Islet of Langerhans (tissue), 1 donor: ENCODE measurements at regions not wholly inside any gene's neighbourhood (a gene's known extent, or its start where the extent isn't known, plus 50 kb on each side); places are given as distances from the start of the nearest gene placed in this dataset.

Experiments
- FAIRE-seq: peaks from one replicate; lab custom pipeline; 2011; peaks lifted over from hg19 to GRCh38; lab: Jason Lieb, UNC

DNA sequence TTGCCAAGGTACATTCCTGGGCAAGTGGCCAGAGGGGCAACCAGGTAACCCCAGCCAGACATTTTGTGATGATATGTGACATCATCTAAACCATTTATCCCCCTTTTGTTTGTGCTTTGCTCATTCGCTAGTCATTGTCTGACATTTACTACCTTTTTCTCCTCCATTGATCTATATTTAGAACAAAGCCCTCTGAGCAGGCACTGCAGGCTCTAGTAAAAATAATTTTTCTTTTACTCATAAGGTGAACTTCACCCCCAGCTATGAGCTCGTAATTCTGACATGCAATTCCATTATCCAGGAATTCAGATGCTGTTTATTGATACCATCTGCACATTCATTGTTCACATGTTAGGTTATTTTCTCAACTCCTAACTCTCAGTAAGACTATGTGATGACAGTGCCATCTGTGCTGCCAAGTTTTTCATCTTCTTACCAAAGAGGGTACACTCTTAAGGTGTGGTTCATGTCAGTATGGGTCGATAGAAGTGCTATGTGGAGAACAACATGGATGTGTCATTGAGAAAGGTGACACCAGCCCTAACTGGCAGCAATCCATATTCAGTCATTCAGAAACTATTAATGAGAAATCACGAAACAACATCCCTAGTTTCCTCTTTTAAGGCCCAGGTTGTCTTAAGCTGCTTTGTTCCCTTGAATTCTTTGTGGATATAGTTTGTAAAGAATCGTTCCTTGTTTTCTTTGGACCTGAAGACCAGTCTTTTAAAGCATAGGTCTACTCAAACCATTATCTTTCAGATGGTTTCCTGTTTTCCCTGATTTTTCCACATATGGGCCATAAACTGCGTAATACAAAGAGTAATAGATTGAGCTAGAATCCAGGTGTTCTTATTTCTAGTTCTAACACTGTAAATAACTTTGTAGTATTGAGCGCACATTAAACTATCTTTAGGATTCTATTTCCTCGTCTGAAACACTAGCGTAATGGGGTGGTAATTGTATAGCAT lies 978.1 kb upstream of the CDH2 start:
- FAIRE-seq, result no peak

DNA sequence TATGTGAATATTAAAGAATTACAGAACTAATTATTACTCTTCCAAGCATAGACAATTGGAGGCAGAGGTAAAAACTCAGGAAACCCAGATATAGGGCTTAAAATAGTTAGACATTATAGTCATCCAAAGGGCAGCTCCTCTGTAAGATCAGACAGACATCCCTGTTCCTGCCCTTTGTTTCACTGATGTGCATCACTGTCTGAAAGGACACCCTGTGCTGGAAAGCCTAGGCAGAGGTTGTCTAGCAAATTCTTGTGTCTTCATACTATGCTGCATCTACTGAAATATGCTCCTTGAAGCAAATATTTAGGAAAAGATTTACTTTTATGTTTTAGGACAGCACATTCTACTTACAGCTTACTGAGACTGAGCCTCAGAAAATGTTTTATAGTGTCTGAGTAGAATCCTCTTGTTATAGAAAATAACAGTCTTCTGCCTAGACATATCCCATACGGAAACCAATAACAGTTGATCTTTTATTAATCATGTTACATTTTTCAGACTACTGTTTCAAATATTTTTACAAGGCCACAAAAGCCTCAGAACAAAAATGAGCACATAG lies 977.3 kb upstream of the CDH2 start:
- FAIRE-seq, result no peak

DNA sequence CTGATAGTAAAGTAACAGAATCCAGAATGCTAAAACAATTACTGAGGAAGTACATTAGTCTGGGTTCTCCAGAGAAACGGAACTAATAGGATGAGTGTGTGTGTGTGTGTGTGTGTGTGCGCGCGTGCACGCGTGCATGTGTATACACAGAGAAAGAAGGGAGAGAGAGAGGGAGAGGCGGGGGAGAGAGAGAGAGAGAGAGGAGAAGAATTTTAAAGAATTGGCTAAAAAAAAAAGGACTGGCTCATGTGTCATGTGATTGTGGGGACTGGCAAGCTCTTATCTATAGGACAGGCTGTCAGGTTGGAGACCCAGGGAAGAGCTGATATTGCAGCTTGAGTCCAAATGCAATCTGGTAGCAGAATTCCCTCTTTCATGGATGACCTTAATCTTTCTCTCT lies 976.2 kb upstream of the CDH2 start:
- no peak for FAIRE-seq

DNA sequence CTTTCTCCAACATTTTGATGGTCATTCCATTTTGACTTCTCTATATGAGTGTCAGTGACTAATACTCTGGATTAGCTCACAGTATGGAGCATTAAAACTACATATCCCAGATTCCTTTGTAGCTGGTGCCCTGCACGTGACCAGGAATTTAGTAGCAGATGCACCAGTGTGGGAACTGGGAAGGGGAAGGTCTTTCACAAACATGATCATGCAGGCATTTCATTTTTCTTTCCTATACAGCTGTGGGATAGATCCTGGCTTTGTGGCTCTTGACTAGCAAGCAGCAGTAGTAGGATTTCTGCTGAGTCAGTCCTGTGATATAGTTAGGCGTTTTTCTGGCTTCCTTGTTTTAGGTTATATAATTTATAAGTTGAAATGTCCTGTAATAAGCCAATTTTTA lies 971.0 kb upstream of the CDH2 start:
- no peak for FAIRE-seq

DNA sequence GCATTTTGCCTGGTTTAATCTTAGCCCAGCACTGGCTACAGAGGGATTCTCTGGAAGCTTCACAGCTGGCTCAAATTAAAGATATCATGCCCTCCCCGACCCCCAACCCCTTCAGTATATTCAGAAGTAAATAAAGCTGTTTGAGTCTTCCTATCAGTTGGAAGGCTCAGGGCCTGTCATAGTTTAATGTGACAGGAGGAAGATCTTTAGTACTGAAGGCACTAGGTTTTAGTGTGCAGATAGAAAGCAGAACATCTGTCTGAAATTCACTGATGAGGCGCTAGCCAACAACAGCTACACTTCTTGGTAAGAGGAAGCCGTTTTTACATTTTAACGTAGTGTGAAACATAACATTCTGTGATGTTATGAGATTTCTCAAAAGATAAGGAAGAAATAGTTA lies 969.1 kb upstream of the CDH2 start:
- no peak for FAIRE-seq

DNA sequence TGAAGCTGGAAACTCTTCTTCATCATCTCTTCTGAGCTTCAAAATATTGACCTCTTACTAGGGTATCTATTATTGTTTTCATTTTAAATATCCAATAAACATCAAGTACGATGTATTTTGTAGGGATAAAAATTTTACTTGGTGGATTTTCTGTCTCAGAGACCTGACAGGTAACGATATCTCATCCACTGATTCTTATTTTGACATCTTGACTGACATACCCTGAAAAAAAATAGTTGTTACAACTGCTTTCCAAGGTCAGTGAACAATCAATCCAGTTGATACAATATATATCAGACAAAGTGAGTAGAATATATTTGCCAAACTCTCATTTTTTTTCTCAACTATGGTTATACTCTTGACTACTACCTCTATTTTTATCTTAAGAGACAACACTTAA lies 963.7 kb upstream of the CDH2 start:
- FAIRE-seq, result no peak

DNA sequence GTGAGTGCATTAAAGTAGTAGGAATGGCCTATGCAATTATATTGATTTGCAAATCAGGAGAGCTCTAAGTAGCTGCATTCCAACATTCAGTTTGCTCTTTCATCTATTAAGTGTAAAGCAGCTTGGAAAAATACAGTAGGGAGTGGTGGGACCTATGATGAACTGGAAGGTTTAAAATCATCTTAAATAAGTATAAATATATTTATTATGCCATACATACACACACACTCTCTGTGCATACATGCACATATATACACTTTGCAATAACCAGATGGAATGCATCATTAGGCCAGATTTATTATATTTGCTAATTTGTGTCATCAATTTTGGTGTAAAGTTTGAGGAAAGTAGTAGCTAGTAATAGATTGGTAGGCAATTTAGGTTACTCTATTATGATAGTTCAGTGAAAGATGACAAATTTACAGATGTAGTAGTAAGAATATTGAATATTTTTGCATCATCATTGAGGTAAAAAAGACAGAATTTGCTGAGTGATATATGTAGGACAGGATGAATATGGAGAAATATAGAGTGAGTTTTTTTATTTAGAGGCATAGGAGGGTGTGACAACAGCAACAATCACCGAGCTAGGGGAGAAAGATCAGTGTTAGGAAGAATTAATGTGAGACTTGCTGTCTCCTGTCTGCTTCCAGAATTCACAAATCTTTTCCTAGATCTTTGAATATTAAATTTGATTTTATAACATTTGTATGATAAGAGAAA lies 961.0 kb upstream of the CDH2 start:
- FAIRE-seq, result no peak

DNA sequence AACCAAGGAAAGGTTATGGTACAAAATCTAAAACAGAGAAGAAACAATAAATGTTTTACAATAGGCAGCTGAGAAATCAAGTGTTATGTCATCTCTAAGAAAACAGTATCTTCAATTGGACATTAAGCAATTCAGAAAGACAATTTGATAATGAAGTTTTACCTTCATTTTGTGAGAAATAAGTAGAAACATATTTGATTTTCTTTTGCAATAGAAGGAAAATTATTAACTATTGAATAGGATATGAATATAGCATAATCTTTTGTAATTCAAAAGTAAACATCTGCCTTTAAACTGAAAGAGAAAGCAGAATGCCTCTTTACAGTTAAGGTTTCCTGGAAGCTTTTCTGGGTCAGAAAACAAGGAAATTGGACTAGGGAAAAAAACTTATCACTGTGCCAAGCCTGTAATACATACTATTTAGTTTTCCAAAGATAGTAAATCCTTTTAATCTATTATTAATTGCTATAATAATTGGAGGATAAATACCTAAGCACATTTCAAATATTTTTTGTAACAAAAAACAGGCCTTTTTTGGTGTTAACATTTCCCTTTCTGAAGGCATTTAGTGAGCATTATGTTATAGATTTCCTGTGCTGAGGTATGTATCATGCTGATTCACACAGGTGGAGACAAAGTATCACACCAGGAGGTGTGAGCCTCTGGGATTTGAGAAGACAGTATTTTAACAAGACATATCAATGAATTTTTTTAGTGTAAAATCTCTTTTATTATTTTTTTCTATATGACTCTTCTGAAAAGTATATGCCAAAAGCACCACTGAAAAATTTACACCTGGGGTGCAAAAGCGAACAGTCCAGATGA lies 947.0 kb upstream of the CDH2 start:
- no peak for FAIRE-seq

DNA sequence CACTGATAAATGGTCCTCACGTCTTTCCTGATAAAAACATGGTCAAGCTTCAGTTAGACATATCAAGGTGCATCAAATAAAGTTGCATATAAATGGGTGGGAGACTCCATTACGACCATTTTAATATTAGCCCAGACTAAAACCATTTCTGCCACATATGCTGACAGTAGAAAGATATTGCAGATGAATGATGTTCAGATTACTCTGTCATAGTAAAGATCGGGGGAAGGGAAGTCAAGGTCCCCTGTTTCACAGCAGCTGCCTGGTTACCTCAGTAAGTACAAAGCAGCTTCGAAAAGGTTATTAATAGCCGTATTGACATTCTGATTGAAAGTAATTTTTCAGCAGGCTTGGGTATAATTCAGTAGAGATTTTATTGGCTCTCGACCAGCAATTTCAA lies 927.7 kb upstream of the CDH2 start:
- FAIRE-seq, result no peak

DNA sequence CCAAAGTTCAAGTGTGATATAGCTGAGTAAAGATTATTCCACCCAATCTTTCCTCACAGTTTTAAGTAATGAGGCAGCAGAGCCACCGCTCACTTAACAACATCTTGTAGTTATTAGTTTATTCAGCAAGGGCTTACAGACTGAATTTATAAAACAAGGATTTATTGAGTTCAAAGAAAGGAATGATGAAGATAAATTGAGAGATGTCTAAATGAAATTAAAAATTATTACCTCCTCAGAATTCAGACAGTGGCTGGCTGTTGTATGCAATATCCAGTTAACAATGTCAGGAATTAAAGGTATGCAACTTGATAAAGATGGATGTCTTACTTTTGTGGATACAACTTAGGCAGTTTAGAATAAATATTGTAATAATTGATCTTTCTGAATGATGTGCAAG lies 927.3 kb upstream of the CDH2 start:
- FAIRE-seq, result no peak

DNA sequence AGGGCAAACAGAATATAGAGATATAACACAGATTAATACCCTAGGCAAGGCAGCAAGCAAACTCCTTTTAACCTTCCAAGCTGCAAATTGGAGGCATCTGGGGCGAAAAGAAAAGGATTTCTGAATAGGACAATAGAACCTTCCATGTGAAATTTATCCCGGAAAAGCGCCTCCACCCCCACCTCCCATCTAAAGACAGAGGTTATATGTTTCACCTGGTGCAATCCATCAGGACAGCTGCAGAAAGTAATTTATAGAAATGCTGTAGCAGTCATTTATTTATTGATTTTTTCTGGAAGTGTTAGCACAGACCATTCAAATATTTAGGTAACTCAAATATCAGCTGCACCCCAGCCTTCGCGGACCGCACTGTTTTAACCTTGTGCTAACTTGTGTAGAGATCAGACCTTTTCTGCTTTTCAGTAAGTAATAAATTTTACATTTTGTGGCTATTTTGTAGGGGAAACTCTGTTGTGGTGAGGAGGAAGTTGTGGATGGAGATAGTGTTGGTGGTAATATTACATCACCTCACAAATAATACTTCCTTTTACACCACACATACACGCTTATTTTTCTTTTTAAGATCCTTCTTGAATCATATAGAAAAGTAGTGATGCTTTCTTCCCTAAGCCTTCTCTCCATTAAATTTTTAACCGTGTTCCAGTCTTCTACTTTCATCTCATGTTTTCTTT lies 919.3 kb upstream of the CDH2 start:
- no peak for FAIRE-seq

DNA sequence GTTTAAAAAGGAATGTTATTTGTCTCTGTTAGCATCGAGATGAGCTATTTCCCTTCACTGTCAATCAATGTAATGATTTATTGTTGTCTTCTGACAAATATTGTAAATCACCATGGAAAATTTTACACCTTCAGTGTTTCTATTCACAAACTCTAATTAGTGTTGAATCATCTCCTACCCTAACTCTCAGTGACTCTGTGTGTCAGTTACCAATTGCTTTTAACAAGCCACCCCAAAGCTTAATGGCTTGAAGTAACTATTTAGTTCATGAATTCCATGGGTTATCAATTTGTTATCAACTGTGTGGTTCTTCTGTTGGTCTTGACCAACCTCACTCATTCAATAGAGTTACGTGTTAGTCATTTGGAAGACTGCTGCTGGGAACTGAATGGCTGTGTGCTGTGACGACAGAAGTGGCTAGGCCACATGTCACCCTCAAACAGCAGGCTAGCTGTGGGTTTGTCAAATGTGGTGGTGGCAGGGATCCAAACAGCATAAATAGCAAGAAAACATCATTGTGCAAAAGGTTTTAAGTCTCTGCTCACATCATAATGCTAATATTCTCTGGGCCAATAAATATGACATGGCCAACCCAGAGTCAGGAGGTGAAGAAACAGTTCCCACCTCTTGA lies 910.8 kb upstream of the CDH2 start:
- FAIRE-seq, result no peak

DNA sequence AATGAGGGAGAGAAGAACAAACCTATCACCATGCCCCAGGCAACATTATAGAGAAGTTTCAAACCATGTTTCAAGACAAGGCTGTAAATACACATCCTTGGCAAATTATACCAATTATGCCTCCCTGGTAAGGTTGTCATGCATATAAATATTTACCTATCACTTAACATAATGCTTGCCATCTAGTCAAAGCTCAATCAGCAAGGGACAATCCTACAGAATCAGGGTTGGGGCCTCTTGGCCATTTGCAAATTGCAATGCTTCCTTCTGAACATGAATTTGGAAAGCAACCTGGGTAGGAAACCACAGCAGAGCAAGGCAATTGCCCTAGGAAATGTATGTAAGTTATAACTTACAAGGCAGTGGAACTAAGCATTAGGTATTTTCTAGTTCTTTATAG lies 907.2 kb upstream of the CDH2 start:
- FAIRE-seq, result no peak

DNA sequence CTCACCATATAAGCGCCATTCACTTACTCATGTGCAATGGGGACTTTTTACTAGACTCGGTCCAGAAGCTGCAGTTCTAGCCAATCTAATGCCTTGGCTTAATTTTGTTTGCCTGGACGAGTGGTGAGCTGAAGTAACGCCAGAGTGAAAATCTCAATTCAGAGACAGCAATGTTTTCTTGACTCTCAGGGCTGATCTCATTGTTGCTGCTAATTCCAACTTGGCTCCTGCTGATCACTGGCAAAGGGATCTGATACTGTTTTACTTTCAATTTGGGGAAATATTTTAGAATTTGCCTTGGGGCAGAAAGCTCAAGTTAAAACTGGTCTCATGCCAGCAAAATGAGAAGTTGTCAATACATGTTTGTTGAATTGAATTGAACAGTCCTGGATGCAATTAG lies 906.6 kb upstream of the CDH2 start:
- FAIRE-seq, result no peak

DNA sequence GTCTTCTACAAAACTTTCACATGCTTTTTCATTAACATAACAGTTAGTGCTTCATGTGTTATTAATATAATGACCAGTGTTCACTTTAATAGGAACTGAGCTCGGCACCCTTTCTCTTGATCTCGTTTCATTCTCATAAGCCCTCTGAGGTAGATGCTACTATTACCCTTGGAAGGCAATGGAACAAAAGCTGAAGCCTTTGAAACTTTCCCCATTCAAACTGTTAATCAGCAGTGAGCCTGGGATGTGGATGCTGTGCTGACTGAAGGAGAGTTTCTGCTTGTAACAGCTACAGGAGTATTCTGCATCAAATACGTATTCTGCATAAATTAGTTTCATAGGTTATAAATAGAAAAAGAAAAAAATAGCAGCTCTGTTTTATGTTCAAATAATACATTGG lies 904.0 kb upstream of the CDH2 start:
- FAIRE-seq, result no peak

DNA sequence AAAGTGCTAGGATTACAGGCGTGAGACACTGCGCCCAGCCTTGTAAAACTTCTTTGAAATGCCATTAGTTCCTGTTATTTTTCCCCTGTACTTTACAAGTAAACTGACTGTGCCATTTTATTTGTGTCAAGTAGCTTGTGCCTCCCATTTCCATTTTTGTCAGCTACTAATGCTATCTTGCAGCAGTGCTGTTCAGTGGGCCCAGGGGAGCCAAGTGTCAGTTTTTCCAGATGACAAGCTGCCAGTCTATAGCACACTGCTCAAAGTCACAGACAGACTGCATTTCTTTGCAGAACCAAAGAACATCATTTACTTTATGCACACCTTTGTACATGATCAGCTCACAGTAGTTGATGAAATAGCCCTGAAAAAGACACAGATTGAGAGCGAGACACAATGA lies 901.3 kb upstream of the CDH2 start:
- no peak for FAIRE-seq

DNA sequence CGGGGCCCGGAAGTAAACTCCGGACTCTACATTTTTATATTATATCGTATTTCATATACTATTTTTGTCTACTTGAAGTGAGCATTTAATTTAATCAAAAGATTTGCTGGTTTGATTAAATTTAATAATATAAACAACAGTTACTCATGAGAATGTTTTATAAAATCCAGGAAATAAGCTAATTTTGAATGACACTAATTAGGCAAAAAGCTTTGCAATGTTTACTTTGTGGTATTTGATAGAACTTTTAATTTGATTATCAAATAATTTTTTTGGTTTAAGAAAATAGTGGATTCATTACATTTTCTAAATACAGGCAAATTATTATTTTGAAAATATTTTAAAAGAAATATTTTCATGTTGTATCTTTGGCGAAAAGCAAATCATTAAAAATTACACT lies 900.4 kb upstream of the CDH2 start:
- FAIRE-seq, result no peak

DNA sequence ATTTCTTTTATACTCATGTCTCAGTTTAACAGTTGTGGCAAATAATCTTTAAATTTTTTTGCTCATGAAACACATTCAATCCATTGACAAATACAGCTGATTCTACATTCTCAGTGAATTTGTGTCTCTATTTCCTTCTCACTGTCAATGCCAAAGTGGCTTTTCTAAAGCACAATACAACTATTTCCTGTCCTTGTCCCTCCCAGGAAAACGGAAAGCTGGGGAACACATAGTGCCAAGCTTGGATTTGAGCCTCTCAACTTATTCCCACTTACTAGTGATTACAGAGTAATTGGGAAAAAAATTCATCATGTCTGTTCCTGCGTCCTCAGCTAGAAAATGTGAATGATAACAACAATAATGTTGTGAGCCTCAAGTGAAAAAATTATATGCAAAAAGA lies 899.7 kb upstream of the CDH2 start:
- no peak for FAIRE-seq

DNA sequence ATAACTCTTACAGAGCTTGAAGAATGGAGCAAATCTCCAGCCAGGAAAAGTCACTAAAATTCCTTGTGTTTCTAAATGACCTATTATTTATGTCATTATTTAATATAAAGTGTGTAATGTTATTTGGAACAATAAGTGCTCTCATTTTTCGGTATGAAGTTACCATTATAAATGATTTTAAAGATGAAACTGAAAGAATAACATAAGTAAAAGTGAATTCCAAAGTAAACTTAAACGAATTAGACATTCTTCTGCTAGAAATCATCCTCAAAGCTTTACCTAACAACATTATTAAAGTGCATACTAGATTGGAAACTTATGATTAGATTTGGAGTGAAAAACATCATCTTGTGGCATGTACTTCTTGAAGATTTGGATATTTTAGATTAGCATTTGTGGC lies 897.2 kb upstream of the CDH2 start:
- FAIRE-seq, result no peak

DNA sequence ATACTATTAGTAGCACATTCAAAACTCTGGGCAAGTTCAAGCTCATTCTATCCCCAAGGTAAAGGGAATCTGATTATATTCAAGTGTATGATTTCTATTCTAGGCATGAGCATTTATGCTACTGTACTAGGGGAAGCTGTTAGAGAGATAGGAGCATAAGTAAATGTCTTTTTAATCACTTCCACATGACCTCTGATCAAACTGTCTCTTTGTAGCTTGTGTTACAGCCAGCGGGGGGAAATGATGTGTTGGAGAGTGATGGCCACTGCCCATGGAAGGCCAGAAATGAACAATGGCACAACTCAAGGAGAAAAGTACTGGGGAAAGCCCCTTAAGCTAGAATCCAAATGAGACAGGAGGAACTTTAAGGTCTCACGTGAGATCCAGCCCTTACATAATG lies 894.9 kb upstream of the CDH2 start:
- FAIRE-seq, result no peak

DNA sequence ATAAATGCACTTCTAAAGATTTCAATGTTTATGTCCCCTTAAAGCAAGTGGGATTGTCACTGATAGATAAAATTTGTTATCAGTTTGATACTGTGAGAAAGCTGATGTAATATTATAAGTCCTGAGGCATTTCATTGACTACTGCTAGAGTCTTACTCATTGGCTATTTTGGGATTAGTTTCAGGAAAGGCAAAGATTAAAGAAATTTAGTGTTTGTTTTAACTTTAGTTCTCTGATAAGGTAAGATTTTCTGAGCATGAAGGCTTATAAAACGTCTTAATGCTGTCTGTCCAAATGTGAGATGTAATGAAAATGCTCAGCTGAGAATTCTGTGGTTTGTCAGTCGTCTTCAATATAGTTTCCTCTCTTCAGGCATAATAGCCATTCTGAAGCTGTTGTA lies 886.4 kb upstream of the CDH2 start:
- no peak for FAIRE-seq

DNA sequence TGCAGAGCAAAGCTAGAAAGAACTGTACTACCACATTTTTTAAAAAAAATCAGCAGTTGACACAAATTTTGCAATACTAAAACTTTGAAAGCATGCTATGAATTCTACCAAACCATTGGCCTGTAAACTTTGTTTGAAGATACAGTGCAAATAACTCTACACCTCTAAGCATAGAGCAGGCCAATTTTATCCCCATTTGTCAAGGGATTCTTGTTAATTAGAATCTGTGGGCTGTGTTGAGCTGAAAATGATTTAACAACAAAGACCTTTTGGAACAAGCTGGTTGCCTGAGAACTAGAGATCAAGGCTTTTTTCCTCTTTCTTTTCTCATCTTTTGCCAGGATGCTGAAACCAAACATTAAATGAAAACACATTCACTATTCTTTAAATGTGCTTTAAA lies 886.0 kb upstream of the CDH2 start:
- no peak for FAIRE-seq
